HS-27A (cell line): ENCODE measurements at regions not wholly inside any gene's neighbourhood (a gene's known extent, or its start where the extent isn't known, plus 50 kb on each side); places are given as distances from the start of the nearest gene placed in this dataset.
"Not testable (repeated sequence)": the region's sequence is repeated elsewhere in the genome, so short reads cannot be mapped to it uniquely, and the experiment has no call there.

Source experiments
- DNase-seq: peaks from one replicate; pipeline ENCODE4 v3.0.0-alpha.2; 2012; ENCODE audit warnings: low read depth, missing footprints

DNA sequence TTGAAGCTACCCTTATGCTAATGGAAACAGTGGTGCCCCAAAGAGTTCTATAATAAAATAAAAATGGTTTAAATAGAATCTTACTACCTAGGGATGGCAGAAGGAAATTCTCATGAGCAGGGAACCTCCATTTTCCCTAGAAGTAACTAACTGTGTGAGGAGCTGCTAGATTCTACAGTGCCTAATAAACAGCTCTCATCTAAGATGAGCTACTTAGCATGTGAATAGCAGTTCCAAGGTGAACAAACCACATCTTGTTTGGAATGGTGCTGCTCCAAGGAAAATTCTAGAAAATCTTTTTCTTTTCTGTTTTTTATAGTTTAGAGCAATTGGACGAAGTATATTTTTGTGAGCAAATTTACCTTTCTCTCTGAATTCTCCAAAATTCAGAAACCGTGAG is 1015.3 kb upstream of the NOVA1 start:
- DNase-seq: no peak

DNA sequence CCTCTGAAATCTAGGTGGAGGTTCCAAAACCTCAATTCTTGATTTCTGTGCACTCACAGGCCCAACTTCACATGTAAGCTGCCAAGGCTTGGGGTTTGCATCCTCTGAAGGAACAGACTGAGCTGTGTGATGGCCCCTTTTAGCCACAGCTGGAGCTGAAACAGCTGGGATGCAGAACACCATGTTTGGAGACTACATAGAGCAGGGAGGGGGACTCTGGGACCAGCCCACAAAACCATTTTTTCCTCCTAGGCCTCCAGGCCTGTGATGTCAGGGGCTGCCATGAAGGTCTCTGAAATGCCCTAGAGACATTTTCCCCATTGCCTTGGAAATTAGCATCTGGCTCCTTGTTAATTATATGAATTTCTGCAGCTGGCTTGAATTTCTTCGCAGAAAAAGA is 1025.9 kb upstream of the NOVA1 start:
- DNase-seq: no peak

DNA sequence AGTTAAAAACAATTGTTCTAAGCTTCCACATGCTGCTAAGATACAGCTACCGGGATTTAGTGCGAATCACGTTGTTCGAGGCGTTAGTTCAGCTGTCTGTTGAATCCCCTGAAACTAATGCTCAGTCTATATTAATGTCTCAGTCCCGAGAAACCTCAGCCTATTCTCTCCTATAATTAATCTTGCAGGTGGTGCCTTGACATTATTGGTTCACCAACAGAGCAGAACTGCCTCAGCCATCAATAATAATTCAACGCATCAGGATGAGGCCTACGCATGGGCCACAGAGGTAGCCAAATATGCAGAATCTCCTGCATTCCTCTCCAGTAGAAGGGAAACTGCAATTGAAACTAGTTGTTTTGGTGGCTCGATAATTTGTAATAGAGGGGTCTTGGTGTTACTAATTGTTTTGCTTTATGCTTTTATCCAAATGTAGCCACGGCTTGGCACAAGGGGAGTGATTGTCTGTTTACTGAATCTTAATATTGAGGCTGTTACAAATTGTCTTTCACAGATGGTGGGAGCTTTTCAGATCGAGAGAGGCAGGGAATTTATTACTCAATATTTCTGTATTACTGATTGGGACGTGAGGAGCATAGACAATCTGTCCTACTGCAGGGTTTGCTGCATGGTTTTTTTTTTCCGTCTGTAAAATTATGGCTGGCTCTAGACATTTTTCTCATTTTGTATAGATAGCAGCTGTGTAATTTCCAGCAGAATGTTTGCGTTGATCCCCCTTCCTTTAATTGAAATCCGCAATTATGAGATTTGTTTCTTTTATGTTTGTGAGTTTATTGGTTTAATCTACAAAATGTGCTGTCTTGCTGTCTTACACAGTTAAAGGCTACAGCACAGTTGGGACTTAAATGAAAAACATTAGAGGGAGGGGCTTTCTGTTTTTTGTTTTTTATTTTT is 1036.5 kb upstream of the NOVA1 start:
- no peak for DNase-seq

DNA sequence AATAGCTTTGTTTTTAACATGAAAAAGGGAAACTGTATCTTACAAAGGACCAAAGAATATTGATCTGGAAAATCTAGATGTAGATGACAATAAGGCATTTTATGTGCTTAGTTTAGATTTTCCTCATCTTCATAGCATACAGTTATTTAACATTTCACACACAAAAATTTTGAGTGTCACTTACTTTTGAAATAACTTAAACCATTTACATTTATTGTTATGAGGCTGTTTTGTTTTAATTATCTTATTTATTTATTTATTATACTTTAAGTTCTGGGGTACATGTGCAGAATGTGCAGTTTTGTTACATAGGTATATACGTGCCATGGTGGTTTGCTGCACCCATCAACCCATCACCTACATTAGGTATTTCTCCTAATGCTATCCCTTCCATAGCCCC is 1042.9 kb upstream of the NOVA1 start:
- not testable (repeated sequence) for DNase-seq

DNA sequence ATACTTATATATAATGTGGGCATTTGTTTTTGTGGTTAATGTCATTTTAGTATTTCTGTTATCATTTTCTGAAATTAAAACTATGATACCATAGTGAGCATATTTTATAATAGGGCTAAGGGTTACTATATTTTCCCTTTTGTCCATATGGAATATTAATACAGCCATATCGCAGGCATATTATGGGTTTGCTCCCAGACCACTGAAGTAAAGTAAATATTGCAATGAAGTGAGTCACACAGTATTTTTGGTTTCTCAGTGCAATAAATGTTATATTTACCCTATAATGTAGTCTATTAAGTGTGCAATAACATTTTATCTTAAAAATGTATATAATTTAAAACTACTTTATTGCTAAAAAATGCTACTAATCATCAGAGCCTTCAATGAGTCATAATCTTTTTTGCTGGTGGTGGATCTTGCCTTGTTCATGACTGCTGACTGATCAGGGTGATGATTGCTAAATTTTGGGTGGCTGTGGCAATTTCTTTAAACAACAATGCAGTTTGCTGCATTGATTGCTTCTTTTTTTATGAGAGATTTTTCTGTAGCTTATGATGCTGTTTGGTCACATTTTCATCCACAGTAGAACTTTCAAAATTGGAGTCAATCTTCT is 1044.5 kb upstream of the NOVA1 start:
- DNase-seq: no peak

DNA sequence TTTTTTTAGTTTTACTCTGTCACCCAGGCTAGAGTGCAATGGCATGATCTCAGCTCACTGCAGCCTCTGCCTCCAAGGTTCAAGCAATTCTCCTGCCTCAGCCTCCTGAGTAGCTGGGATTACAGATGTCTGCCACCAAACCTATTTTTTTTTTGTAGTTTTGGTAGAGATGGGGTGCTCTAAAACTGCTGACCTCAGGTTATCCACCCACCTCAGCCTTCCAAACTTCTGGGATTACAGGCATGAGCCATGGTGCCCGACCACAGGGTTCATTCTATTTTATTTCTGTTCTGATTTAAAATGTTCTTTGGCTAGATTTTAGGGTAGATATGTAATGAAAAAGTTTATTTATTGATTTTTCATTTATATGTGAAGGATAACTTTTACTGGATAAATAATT is 1062.8 kb upstream of the NOVA1 start:
- DNase-seq: no peak

DNA sequence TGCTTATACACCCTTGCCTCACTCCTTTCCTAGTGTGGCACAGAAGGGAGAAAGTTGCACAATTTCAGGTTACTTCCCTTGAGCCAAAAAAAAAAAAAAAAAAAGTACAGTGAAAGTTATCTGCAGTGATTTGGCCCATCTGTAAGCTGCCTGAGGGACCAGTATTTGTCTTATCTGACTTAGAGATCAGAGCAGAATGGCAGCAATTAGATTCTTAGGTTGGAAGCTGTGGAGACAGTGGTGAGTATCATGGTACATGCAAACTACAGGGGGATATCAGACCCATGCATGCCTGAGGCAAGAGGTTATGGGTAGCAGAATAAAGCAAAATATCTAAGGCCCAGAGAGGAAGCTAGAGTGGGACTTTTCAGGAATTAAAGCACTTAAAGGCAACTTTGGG is 1070.7 kb upstream of the NOVA1 start:
- no peak for DNase-seq

DNA sequence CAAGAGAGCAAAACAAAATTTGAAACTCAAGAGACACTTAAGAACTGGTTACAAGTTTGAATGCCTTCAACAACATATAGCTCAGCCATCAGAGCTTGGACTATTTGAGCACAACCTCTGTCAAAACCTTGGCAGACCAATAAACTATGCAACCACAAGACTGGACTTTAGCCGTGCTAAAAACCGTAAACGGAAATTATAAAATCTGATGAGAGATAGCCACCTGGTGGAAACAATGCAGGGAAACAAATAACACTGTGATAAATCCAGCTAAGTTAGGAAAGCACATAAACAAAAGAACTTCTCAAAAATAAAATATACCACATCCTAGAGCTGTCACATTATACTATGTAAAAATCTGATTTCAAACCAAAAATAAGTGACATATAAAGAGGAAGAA is 1074.2 kb upstream of the NOVA1 start:
- DNase-seq: no peak

DNA sequence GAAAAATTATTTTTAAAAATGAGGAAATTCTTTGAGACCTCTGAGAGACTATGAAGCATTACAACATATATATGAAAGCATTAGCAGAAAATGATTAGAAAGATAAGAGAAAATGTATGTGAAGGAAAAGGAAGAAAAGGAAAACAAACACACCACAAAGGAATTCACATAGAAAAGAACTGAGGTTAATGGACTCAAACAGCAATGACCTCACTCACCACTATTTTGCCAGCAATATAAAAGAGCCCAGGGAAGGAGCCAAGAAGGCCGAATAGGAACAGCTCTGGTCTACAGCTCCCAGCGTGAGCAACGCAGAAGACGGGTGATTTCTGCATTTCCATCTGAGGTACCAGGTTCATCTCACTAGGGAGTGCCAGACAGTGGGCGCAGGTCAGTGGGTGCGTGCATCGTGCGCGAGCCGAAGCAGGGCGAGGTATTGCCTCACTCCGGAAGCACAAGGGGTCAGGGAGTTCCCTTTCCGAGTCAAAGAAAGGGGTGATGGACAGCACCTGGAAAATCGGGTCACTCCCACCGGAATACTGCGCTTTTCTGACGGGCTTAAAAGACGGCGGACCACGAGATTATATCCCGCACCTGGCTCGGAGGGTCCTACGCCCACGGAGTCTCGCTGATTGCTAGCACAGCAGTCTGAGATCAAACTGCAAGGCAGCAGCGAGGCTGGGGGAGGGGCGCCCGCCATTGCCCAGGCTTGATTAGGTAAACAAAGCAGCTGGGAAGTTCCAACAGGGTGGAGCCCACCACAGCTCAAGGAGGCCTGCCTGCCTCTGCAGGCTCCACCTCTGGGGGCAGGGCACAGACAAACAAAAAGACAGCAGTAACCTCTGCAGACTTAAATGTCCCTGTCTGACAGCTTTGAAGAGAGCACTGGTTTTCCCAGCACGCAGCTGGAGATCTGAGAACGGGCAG is 1075.2 kb upstream of the NOVA1 start:
- not testable (repeated sequence) for DNase-seq

DNA sequence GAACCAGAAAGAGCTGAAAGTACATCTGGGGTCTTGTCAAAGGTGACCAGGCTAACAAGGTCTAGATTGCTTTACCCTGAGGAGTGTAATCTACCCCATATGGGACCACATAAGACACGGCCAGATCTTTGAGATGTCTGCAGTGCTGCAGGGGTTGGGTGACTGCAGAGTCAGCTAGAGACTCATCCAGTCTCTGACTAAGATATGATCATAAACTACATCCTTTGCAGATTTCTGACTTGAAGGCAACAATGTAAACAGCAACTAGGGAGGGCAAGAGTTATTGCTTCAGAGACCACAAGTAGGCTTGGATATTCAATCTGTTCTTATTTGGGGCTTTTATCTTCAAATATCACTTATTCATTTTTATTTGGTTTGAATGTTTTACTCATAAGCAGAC is 1080.5 kb upstream of the FOXG1 start:
- no peak for DNase-seq

DNA sequence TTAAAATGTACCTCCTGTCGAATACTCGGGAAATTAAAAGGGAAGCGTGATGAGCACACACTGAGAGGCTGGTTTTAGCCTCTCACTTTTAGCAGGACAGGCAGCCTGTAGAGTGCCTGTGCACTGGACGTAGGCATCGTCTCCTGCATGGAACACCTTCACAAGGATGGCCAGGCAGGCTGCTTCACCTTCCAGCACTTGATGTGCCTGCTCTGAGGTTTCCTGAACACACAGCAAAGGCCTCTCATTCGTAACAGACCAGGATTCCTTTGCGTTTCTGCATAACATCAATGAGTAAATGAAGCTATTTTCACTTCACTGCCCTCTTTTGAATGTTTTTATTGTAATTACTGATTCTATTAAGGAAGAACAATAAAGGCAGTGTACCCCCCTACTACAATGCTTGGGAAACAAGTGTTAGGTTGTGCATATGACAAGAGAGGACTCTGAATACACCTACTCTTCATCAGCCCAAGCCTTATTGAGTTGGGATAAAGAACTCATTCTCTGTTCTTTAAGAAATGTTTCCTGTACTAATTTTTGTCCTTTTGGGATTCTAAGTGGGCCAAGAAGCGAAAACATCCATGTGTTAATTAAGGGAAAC is 1077.6 kb upstream of the FOXG1 start:
- no peak for DNase-seq

DNA sequence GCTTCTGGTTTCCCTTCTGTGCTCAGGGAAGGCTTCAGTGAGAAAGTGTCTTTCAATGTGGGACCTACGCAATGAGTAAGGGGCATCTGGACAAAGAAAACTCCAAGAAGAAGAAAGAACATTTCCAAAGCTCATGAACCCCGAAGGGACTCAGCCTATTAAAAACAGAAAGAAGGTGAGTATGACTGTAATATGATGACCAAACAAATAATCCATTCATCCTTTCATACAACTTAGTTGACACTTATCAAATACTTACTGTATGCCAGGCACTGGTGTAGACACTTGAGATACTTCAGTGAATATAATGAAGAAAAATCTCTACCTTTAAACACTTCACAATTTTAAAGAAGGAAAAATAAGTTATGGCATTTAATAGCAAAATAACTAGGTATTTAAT is 1054.2 kb upstream of the FOXG1 start:
- no peak for DNase-seq

DNA sequence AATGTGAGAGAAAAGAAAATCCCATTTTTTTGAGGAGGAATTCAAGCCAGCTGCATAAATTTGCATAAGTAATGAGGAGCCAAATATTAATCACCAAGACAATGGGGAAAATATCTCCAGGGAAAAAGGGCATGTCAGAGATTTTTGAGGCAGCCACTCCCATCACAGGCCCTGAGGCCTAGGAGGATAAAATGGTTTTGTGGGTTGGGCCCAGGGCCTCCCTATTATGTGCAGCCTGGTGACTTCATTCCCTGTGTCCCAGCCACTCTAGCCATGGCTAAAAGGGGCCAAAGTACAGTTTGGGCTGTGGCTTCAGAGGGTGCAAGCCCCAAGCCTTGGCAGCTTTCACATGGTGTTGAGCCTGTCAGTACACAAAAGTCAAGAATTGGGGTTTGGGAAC is 1051.0 kb upstream of the FOXG1 start:
- no peak for DNase-seq

DNA sequence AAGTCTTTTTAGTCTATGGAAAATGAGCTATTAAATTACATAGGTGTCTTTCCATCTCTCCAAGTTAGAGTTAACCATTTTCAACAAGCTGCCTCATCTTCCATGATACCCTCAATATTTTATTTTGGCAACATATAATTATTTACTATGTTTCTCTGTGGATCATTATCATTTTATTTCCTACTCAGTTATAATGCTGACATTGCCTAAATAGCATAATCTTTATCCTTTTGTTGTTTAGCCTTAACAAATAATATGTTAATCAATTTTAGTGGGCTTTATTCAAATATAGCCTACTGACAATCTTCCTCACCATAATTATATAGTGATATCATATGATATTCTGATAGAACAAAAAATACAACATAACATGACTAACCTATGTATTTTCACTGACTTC is 1044.8 kb upstream of the FOXG1 start:
- no peak for DNase-seq

DNA sequence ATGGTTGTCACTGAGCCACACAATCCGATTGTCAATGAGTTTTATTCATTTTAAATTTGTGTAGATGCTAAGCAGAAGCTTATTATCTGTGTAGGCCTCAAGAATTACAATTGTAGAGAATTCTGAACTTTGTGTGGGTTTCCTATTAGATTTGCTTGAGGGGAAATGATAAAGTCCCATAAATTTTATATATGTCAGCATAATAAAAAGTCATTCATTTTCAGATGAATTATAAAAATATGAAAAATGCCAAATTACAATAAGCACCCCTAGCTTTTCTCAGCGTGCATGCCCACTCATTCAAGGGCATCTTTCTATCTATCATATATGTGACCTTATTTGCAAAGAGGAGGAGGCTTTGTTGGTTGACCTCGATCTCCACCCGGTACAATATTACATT is 1041.1 kb upstream of the FOXG1 start:
- no peak for DNase-seq

DNA sequence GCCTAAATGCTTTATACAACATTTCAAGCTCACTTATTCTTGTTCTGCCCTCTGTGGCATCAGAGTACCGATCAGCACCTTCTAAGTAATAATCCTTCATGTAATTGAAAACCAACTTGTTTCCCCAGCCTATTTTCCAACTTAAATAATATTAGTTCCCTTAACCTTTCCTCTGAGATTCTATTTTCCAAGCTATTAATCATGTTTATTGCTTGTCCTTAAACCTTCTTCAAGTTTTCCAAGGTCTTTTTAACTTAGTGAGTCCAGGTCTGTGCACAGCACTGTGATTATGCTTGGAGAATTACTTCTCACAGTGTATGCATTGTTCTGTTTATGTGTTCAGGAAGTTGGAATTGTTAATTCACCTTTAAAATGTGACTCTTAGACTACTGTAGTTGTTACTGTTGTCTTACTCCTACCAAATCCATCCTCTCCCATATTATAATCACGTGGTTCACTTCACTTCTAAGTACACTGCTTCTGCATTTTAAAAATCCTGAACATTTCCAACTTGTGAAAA is 1039.3 kb upstream of the FOXG1 start:
- DNase-seq: no peak

DNA sequence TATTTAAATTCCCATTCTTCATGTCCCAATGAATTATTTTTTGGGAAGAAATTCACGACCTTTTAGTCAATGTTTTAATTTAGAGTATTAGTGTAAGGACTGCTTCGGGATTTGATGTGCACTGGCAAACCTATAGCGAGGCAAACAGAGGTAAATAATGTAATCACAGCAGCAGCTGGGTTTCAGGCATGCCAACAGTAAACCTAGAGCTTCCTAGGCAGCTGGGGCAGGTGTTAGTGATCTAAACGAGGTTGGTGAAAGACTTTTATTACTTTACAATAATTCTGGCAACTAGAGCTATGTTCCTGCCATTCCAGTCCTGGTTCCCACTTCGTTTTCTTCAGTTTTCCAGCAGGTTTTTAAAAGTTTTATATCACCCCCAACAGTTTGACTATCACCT is 1036.4 kb upstream of the FOXG1 start:
- no peak for DNase-seq

DNA sequence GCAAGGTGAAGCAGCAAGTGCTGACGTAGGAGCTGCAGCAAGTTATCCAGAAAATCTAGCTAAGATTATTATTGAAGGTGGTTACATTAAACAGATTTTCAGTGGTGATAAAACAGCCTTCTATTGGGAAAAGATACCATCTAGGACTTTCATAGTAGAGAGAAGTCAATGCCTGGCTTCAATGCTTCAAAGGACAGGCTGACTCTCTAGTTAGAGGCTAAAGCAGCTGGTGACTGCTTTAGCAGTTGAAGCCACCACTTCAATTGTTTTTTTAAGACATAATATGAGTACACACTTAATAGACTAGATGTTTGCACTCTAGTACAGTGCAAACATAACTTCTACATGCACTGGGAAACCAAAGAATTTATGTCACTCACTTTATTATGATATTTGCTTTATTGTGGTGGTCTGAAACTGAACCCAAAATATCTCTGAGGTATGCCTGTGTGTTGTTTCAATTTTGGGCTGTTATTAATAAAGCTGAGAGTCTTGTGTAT is 1026.9 kb upstream of the FOXG1 start:
- no peak for DNase-seq

DNA sequence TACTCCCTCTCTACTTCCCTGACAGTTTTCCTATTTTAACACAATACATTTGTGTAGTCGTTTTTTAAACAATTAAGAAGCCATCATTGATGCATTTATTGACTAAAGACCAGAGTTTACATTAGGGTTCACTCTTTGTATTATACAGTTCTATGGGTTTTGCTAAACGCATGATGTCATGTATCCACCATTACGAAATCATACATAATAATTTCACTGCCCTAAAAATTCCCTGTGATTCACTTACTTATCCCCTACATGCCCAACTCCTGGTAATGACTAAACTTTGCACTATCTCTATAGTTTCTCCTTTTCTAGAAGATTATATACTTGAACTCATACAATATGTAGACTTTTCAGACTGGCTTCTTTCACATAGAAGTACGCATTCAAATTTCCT is 1016.5 kb upstream of the FOXG1 start:
- no peak for DNase-seq

DNA sequence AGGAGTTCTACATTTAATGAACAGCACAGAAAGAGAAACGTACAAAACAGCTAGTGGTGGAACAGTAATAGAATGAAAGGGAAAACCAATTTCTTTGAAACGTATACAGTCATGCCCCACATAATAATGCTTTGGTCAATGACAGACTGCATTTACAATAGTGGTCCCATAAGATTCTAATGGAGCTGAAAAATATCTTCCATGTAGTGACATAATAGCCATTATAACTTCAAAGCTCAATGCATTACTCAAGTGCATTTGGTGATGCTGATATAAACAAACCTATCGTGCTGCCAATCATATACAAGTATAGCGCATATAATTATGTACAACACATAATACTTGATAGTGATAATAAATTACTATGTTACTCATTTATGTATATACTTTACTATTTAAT is 1008.9 kb upstream of the FOXG1 start:
- not testable (repeated sequence) for DNase-seq

DNA sequence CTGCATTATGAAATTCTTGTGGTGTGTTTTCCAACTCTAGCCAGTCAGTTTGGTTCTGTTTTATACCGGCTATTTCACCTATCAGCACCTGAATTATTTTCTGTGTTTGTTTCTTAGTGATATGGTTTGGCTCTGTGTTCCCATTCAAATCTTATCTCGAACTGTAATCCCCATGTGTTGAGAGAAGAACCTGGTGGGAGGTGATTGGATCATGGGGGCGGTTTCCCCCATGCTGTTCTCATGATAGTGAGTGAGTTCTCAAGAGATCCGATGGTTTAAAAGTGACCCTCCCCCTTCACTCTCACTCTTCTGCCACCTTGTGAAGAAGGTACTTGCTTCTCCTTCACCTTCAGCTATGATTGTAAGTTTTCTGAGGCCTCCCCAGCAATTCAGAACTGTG is 1006.2 kb upstream of the FOXG1 start:
- not testable (repeated sequence) for DNase-seq
